ENCODE measurements at regions not wholly inside any gene's neighbourhood (a gene's known extent, or its start where the extent isn't known, plus 50 kb on each side); places are given as distances from the start of the nearest gene placed in this dataset.

GRCh38 chr10:35926846-35927245 lies 284.8 kb upstream of the FZD8 start:
- H3K4me1 Mint-ChIP-seq: no peaks in the 10 kb centered on the region
- Histone ChIP-seq H3K27ac (ENCODE audit: low read length) (no peak overlapping the region), H3K4me3 (ENCODE audit: control insufficient read depth in 1 of 2, extremely low read depth in 1 of 2, low read length in 1 of 2) (no peak overlapping the region), H3K27me3 (replicated peaks in 1 of 2; ENCODE audit: control insufficient read depth in 2 of 2, extremely low read depth in 1 of 2, insufficient read depth in 2 of 2, low read length in 1 of 2) (no peaks in the 10 kb centered on the region), H3K36me3 (ENCODE audit: control insufficient read depth in 2 of 2, extremely low read depth in 1 of 2, insufficient read depth in 1 of 2, low read length in 1 of 2) (no peaks in the 10 kb centered on the region), H3K4me1 (ENCODE audit: control insufficient read depth in 1 of 2, extremely low read depth in 1 of 2, insufficient read depth in 2 of 2, low read length in 2 of 2) (no peaks in the 10 kb centered on the region), H3K9me3 (no peaks in the 10 kb centered on the region)
- H3K9me3 Mint-ChIP-seq: peaks cover 0 to 4% (median 3%) of the 10 kb centered on the region in 3 donors
- no peak for ATAC-seq (replicated peaks in 1 of 4)
- H3K27me3 Mint-ChIP-seq: no peaks in the 10 kb centered on the region
- H3K27ac Mint-ChIP-seq: no peak overlapping the region
- no CpG with 5 or more reads among the region's 1 CpG for WGBS (ENCODE audit: insufficient coverage)
- H3K4me3 Mint-ChIP-seq: no peak overlapping the region
- no peaks in the 10 kb centered on the region for H3K36me3 Mint-ChIP-seq
- ChIA-PET CTCF (no interaction called here), POLR2A (no interaction called here)
- no peak for DNase-seq

- CTCF ChIA-PET: no interaction called here
- no peak overlapping the region for H3K4me3 Mint-ChIP-seq
Observed at GRCh38 chr10:35925493-35925892, 283.4 kb upstream of the FZD8 start.

GRCh38 chr10:35924759-35925158 lies 282.7 kb upstream of the FZD8 start:
- ATAC-seq (replicated peaks in 1 of 4) (no peak), DNase-seq (no peak)
- H3K9me3 ChIP-seq: no peaks in the 10 kb centered on the region
- Mint-ChIP-seq H3K9me3 (peaks cover 0 to 2% (median 0%) of the 10 kb centered on the region in 3 donors), H3K4me1 (no peaks in the 10 kb centered on the region), H3K27me3 (peaks cover 0 to 3% of the 10 kb centered on the region in 2 donors), H3K36me3 (no peaks in the 10 kb centered on the region), H3K27ac (no peak overlapping the region), H3K4me3 (no peak overlapping the region)
- no peaks in the 10 kb centered on the region for H3K4me1 ChIP-seq (ENCODE audit: control insufficient read depth in 1 of 2, extremely low read depth in 1 of 2, insufficient read depth in 2 of 2, low read length in 2 of 2)
- no CpG with 5 or more reads among the region's 1 CpG for WGBS (ENCODE audit: insufficient coverage)
- no peak overlapping the region for H3K27ac ChIP-seq (ENCODE audit: low read length)
- H3K36me3 ChIP-seq (ENCODE audit: control insufficient read depth in 2 of 2, extremely low read depth in 1 of 2, insufficient read depth in 1 of 2, low read length in 1 of 2): no peaks in the 10 kb centered on the region
- ChIA-PET POLR2A (no interaction called here), CTCF (no interaction called here)
- H3K27me3 ChIP-seq (replicated peaks in 1 of 2; ENCODE audit: control insufficient read depth in 2 of 2, extremely low read depth in 1 of 2, insufficient read depth in 2 of 2, low read length in 1 of 2): no peaks in the 10 kb centered on the region
- H3K4me3 ChIP-seq (ENCODE audit: control insufficient read depth in 1 of 2, extremely low read depth in 1 of 2, low read length in 1 of 2): no peak overlapping the region

More at GRCh38 chr10:35925493-35925892, 283.4 kb upstream of the FZD8 start:
- no peaks in the 10 kb centered on the region for H3K4me1 ChIP-seq (ENCODE audit: control insufficient read depth in 1 of 2, extremely low read depth in 1 of 2, insufficient read depth in 2 of 2, low read length in 2 of 2)
- POLR2A ChIA-PET: no interaction called here
- Mint-ChIP-seq H3K36me3 (no peaks in the 10 kb centered on the region), H3K27me3 (peaks cover 0 to 3% of the 10 kb centered on the region in 2 donors), H3K4me1 (no peaks in the 10 kb centered on the region), H3K27ac (no peak overlapping the region), H3K9me3 (peaks cover 0 to 2% (median under 1%) of the 10 kb centered on the region in 3 donors)
- no peaks in the 10 kb centered on the region for H3K9me3 ChIP-seq
- H3K27ac ChIP-seq (ENCODE audit: low read length): no peak overlapping the region
- DNase-seq: no peak
- 20% methylated on average over 1 of the region's 1 CpG for WGBS (ENCODE audit: insufficient coverage)
- H3K27me3 ChIP-seq (replicated peaks in 1 of 2; ENCODE audit: control insufficient read depth in 2 of 2, extremely low read depth in 1 of 2, insufficient read depth in 2 of 2, low read length in 1 of 2): no peaks in the 10 kb centered on the region
- H3K36me3 ChIP-seq (ENCODE audit: control insufficient read depth in 2 of 2, extremely low read depth in 1 of 2, insufficient read depth in 1 of 2, low read length in 1 of 2): no peaks in the 10 kb centered on the region
- no peak overlapping the region for H3K4me3 ChIP-seq (ENCODE audit: control insufficient read depth in 1 of 2, extremely low read depth in 1 of 2, low read length in 1 of 2)
- no peak for ATAC-seq (replicated peaks in 1 of 4)

GRCh38 chr10:35922876-35923600 lies 280.9 kb upstream of the FZD8 start:
- Histone ChIP-seq H3K9me3 (no peaks in the 10 kb centered on the region), H3K4me1 (ENCODE audit: control insufficient read depth in 1 of 2, extremely low read depth in 1 of 2, insufficient read depth in 2 of 2, low read length in 2 of 2) (no peaks in the 10 kb centered on the region), H3K36me3 (ENCODE audit: control insufficient read depth in 2 of 2, extremely low read depth in 1 of 2, insufficient read depth in 1 of 2, low read length in 1 of 2) (no peaks in the 10 kb centered on the region), H3K4me3 (ENCODE audit: control insufficient read depth in 1 of 2, extremely low read depth in 1 of 2, low read length in 1 of 2) (no peak overlapping the region), H3K27ac (ENCODE audit: low read length) (no peak overlapping the region), H3K27me3 (replicated peaks in 1 of 2; ENCODE audit: control insufficient read depth in 2 of 2, extremely low read depth in 1 of 2, insufficient read depth in 2 of 2, low read length in 1 of 2) (no peaks in the 10 kb centered on the region)
- POLR2A ChIA-PET: no interaction called here
- Mint-ChIP-seq H3K9me3 (peaks cover 0 to 2% (median 0%) of the 10 kb centered on the region in 3 donors), H3K36me3 (no peaks in the 10 kb centered on the region), H3K4me1 (no peaks in the 10 kb centered on the region), H3K27me3 (peaks cover 0 to 3% of the 10 kb centered on the region in 2 donors), H3K27ac (no peak overlapping the region), H3K4me3 (no peak overlapping the region)
- CTCF ChIA-PET: no interaction called here
- DNase-seq (no peak), ATAC-seq (replicated peaks in 1 of 4) (no peak)
- no CpG with 5 or more reads among the region's 4 CpGs for WGBS (ENCODE audit: insufficient coverage)

- Mint-ChIP-seq H3K27me3 (peaks cover 1 to 3% of the 10 kb centered on the region in 2 donors), H3K27ac (no peak overlapping the region), H3K9me3 (peaks cover 0 to 2% (median 0%) of the 10 kb centered on the region in 3 donors), H3K4me3 (no peak overlapping the region), H3K36me3 (no peaks in the 10 kb centered on the region), H3K4me1 (no peaks in the 10 kb centered on the region)
- no peaks in the 10 kb centered on the region for H3K27me3 ChIP-seq (replicated peaks in 1 of 2; ENCODE audit: control insufficient read depth in 2 of 2, extremely low read depth in 1 of 2, insufficient read depth in 2 of 2, low read length in 1 of 2)
- H3K27ac ChIP-seq (ENCODE audit: low read length): no peak overlapping the region
- POLR2A ChIA-PET: no interaction called here
- CTCF ChIA-PET: no interaction called here
- WGBS (ENCODE audit: insufficient coverage): 95% methylated on average over 9 of the region's 13 CpGs
- ATAC-seq (replicated peaks in 1 of 4): no peak
- no peaks in the 10 kb centered on the region for H3K4me1 ChIP-seq (ENCODE audit: control insufficient read depth in 1 of 2, extremely low read depth in 1 of 2, insufficient read depth in 2 of 2, low read length in 2 of 2)
- no peaks in the 10 kb centered on the region for H3K9me3 ChIP-seq
- H3K4me3 ChIP-seq (ENCODE audit: control insufficient read depth in 1 of 2, extremely low read depth in 1 of 2, low read length in 1 of 2): no peak overlapping the region
- H3K36me3 ChIP-seq (ENCODE audit: control insufficient read depth in 2 of 2, extremely low read depth in 1 of 2, insufficient read depth in 1 of 2, low read length in 1 of 2): no peaks in the 10 kb centered on the region
- no peak for DNase-seq
Observed at GRCh38 chr10:35921866-35922350, 279.8 kb upstream of the FZD8 start.

- Mint-ChIP-seq H3K27ac (no peak overlapping the region), H3K27me3 (peaks cover 1 to 3% of the 10 kb centered on the region in 2 donors), H3K4me3 (no peak overlapping the region), H3K36me3 (no peaks in the 10 kb centered on the region), H3K4me1 (no peaks in the 10 kb centered on the region), H3K9me3 (peaks cover 0 to 2% (median 0%) of the 10 kb centered on the region in 3 donors)
- POLR2A ChIA-PET: no interaction called here
- no peaks in the 10 kb centered on the region for H3K36me3 ChIP-seq (ENCODE audit: control insufficient read depth in 2 of 2, extremely low read depth in 1 of 2, insufficient read depth in 1 of 2, low read length in 1 of 2)
- no peak overlapping the region for H3K4me3 ChIP-seq (ENCODE audit: control insufficient read depth in 1 of 2, extremely low read depth in 1 of 2, low read length in 1 of 2)
- H3K9me3 ChIP-seq: no peaks in the 10 kb centered on the region
- H3K4me1 ChIP-seq (ENCODE audit: control insufficient read depth in 1 of 2, extremely low read depth in 1 of 2, insufficient read depth in 2 of 2, low read length in 2 of 2): no peaks in the 10 kb centered on the region
- ATAC-seq (replicated peaks in 1 of 4) (no peak), DNase-seq (no peak)
- H3K27ac ChIP-seq (ENCODE audit: low read length): no peak overlapping the region
- CTCF ChIA-PET: no interaction called here
- WGBS (ENCODE audit: insufficient coverage): 88% methylated on average over 2 of the region's 4 CpGs
- no peaks in the 10 kb centered on the region for H3K27me3 ChIP-seq (replicated peaks in 1 of 2; ENCODE audit: control insufficient read depth in 2 of 2, extremely low read depth in 1 of 2, insufficient read depth in 2 of 2, low read length in 1 of 2)
Observed at GRCh38 chr10:35916791-35917190, 274.7 kb upstream of the FZD8 start.
